ENCODE measurements at regions not wholly inside any gene's neighbourhood (a gene's known extent, or its start where the extent isn't known, plus 50 kb on each side); places are given as distances from the start of the nearest gene placed in this dataset.

GRCh38 chr11:127268932-127269331 lies 268.4 kb upstream of the KIRREL3 start:
- intact Hi-C loops (cut with micrococcal nuclease): no loop called here
- H3K4me3 Mint-ChIP-seq (ENCODE audit: unreplicated experiment): no peak overlapping the region
- TF ChIP-seq CTCF (IDR thresholded peaks at IDR 0.05; ENCODE audit: unreplicated experiment): no peak
- no peak overlapping the region for H3K27ac Mint-ChIP-seq (ENCODE audit: low read depth, unreplicated experiment)
- POLR2A ChIA-PET: interaction anchor here (0.5 to 1.0 kb wide), 2 partner anchors 8 to 113 kb away, joined by 3 to 5 read pairs; no protein-coding TSS in a partner anchor
- peaks cover 24% of the 10 kb centered on the region for H3K27me3 Mint-ChIP-seq (ENCODE audit: insufficient read depth, unreplicated experiment)
- CTCF ChIA-PET: no interaction called here
- no TSS peak for BruUV-seq (replicated peaks)
- H3K9me3 Mint-ChIP-seq (ENCODE audit: unreplicated experiment): no peaks in the 10 kb centered on the region
- DNase-seq (ENCODE audit: unreplicated experiment): no peak
- H3K4me1 Mint-ChIP-seq (ENCODE audit: insufficient read depth, unreplicated experiment): no peaks in the 10 kb centered on the region
- no peaks in the 10 kb centered on the region for H3K36me3 Mint-ChIP-seq (ENCODE audit: insufficient read depth, unreplicated experiment)

- no peak for TF ChIP-seq CTCF (IDR thresholded peaks at IDR 0.05; ENCODE audit: unreplicated experiment)
- no peaks in the 10 kb centered on the region for H3K4me1 Mint-ChIP-seq (ENCODE audit: insufficient read depth, unreplicated experiment)
- no peaks in the 10 kb centered on the region for H3K9me3 Mint-ChIP-seq (ENCODE audit: unreplicated experiment)
- ChIA-PET POLR2A (interaction anchor here (0.7 kb wide), 1 partner anchor 31 kb away, joined by 3 read pairs; no protein-coding TSS in a partner anchor), CTCF (interaction anchor here (0.6 kb wide), 1 partner anchor 8 kb away, joined by 3 read pairs; no protein-coding TSS in a partner anchor)
- H3K27ac Mint-ChIP-seq (ENCODE audit: low read depth, unreplicated experiment): no peak overlapping the region
- intact Hi-C loops (cut with micrococcal nuclease): no loop called here
- no TSS peak for BruUV-seq (replicated peaks)
- no peak overlapping the region for H3K4me3 Mint-ChIP-seq (ENCODE audit: unreplicated experiment)
- DNase-seq (ENCODE audit: unreplicated experiment): no peak
- no peaks in the 10 kb centered on the region for H3K36me3 Mint-ChIP-seq (ENCODE audit: insufficient read depth, unreplicated experiment)
- peaks cover 24% of the 10 kb centered on the region for H3K27me3 Mint-ChIP-seq (ENCODE audit: insufficient read depth, unreplicated experiment)
Observed at GRCh38 chr11:127268521-127268920, 268.0 kb upstream of the KIRREL3 start.

DNA sequence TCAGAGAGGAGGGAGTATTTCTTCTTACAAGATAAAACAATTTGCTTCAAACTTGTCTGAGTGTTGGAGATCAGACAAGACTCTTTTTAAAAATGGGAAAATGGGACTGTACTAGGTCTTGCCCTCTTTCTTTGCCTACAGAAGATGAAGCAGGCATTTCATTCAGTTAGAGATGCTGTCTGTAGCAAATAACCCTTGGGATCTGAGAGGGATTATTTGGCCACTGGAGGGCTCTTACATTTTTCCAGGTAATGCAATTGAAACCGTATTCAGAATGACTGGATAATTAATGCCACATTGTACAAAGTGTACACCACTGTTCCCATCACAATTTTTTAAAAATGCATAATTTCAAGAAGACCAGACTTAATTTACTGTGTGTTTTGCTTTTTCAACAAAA lies 258.5 kb upstream of the KIRREL3 start:
- H3K4me1 Mint-ChIP-seq (ENCODE audit: insufficient read depth, unreplicated experiment): no peaks in the 10 kb centered on the region
- ChIA-PET CTCF (no interaction called here), POLR2A (no interaction called here)
- H3K27me3 Mint-ChIP-seq (ENCODE audit: insufficient read depth, unreplicated experiment): peaks cover 64% of the 10 kb centered on the region
- no TSS peak for BruUV-seq (replicated peaks)
- intact Hi-C loops (cut with micrococcal nuclease): no loop called here
- no peaks in the 10 kb centered on the region for H3K36me3 Mint-ChIP-seq (ENCODE audit: insufficient read depth, unreplicated experiment)
- H3K27ac Mint-ChIP-seq (ENCODE audit: low read depth, unreplicated experiment): no peak overlapping the region
- DNase-seq (ENCODE audit: unreplicated experiment): peak; percentile 10
- H3K4me3 Mint-ChIP-seq (ENCODE audit: unreplicated experiment): no peak overlapping the region
- H3K9me3 Mint-ChIP-seq (ENCODE audit: unreplicated experiment): peaks cover 7% of the 10 kb centered on the region
- TF ChIP-seq CTCF (IDR thresholded peaks at IDR 0.05; ENCODE audit: unreplicated experiment): no peak

GRCh38 chr11:127255209-127255608 lies 254.6 kb upstream of the KIRREL3 start:
- peaks cover 4% of the 10 kb centered on the region for H3K36me3 Mint-ChIP-seq (ENCODE audit: insufficient read depth, unreplicated experiment)
- no peak overlapping the region for H3K27ac Mint-ChIP-seq (ENCODE audit: low read depth, unreplicated experiment)
- H3K27me3 Mint-ChIP-seq (ENCODE audit: insufficient read depth, unreplicated experiment): peaks cover 44% of the 10 kb centered on the region
- TF ChIP-seq CTCF (IDR thresholded peaks at IDR 0.05; ENCODE audit: unreplicated experiment): no peak
- DNase-seq (ENCODE audit: unreplicated experiment): no peak
- BruUV-seq (replicated peaks): no TSS peak
- ChIA-PET CTCF (no interaction called here), POLR2A (no interaction called here)
- no peaks in the 10 kb centered on the region for H3K4me1 Mint-ChIP-seq (ENCODE audit: insufficient read depth, unreplicated experiment)
- intact Hi-C loops (cut with micrococcal nuclease): no loop called here
- peaks cover 7% of the 10 kb centered on the region for H3K9me3 Mint-ChIP-seq (ENCODE audit: unreplicated experiment)
- H3K4me3 Mint-ChIP-seq (ENCODE audit: unreplicated experiment): no peak overlapping the region

Data from MCF 10A (cell line).